Smooth muscle cell (in vitro differentiated cells): ENCODE measurements at regions not wholly inside any gene's neighbourhood (a gene's known extent, or its start where the extent isn't known, plus 50 kb on each side); places are given as distances from the start of the nearest gene placed in this dataset.

Source experiments
- DNase-seq: peaks from one replicate; lab custom pipeline; 2025; ENCODE audit not compliant: unreplicated experiment; lab: John Stamatoyannopoulos, UW
- H2AFZ ChIP-seq: fragments of 200-600 bp; sonication (generic); 2 replicates; pipeline ENCODE4 v1.6.0; 2016; ENCODE audit warnings: antibody characterized with exemption, low read depth, mild to moderate bottlenecking
- H3F3A ChIP-seq: fragments of 200-600 bp; sonication (generic); 2 replicates; pipeline ENCODE4 v1.6.0; 2017; ENCODE audit warnings: antibody characterized with exemption, low read depth
- H3K27ac ChIP-seq: fragments of 200-600 bp; sonication (generic); 2 replicates; pipeline ENCODE4 v1.5.1; 2016; ENCODE audit warnings: low read depth, mild to moderate bottlenecking
- H3K27me3 ChIP-seq: fragments of 200-600 bp; sonication (generic); 2 replicates; pipeline ENCODE4 v1.6.1; 2016; ENCODE audit warnings: low read depth, mild to moderate bottlenecking
- H3K36me3 ChIP-seq: fragments of 200-600 bp; sonication (generic); 2 replicates; pipeline ENCODE4 v1.5.1; 2016; ENCODE audit warnings: low read depth
- H3K4me1 ChIP-seq: fragments of 200-600 bp; sonication (generic); 2 replicates; pipeline ENCODE4 v1.5.1; 2016; ENCODE audit warnings: low read depth
- H3K4me2 ChIP-seq: fragments of 200-600 bp; sonication (generic); 2 replicates; pipeline ENCODE4 v1.6.0; 2016; ENCODE audit warnings: mild to moderate bottlenecking
- H3K4me3 ChIP-seq: fragments of 200-600 bp; sonication (generic); 2 replicates; pipeline ENCODE4 v1.5.1; 2016; ENCODE audit warnings: mild to moderate bottlenecking
- H3K79me2 ChIP-seq: fragments of 200-600 bp; sonication (generic); 2 replicates; pipeline ENCODE4 v1.6.0; 2016; ENCODE audit warnings: low read depth, mild to moderate bottlenecking
- H3K9ac ChIP-seq: fragments of 200-600 bp; sonication (generic); 2 replicates; pipeline ENCODE4 v1.6.0; 2016; ENCODE audit warnings: low read depth
- H3K9me3 ChIP-seq: fragments of 200-600 bp; sonication (generic); replicated peaks from 2 replicates; pipeline ENCODE4 v1.5.1; 2016; ENCODE audit warnings: low read depth
- H4K20me1 ChIP-seq: fragments of 200-600 bp; sonication (generic); 2 replicates; pipeline ENCODE4 v1.6.0; 2016; ENCODE audit warnings: low read depth
- WGBS: methylation state at CpG from one replicate; pipeline ENCODE4 v1.1.7; 2016; ENCODE audit warnings: low lambda C conversion rate; 5-methylcytosine and 5-hydroxymethylcytosine counted together
- TF ChIP-seq, protein P1 (sequence below): fragments of 200-600 bp; sonication (generic); IDR thresholded peaks from 2 replicates; pipeline ENCODE4 v1.5.1; 2017; ENCODE audit warnings: borderline replicate concordance, mild to moderate bottlenecking, antibody characterized with exemption; ENCODE audit not compliant: insufficient read depth, poor library complexity, severe bottlenecking

DNA sequence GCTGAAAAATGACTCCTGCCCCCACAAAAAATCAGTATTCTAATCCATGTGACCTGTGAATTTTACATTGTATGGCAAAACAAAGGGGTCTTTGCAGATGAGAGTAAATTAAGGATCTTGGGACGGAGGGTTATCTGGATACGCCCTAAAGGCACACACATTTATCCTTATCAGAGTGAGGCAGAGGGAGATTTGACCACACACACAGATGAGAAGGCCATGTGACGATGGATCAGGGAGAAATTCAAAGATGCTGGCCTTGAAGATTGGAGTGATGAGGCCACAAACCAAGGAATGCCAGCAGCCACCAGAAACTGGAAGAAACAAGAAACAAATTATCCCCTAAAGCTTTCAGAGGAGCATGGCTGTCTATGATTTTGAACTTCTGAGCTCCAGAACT lies 288.5 kb downstream of the XXYLT1 start:
- H3K9me3 ChIP-seq: no peaks in the 10 kb centered on the region

DNA sequence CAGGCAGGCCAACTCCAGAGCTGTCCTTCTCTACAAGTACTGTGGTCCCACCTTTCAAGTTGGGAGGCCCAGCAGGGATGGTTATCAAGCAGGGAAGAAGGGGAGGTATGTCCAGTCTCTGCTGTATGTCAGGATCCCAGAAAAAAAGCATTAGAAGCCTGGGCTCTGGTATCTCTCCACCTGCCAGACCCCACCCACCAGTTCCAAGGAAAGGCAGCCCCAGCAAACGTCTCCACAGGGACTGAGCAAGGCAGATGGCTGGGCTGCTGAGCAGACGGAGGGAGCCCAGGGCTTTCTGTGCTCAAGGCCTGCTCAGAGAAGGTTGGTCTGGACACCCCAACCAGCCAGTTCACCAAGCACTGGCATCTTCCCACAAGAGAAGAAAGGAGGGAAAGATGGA lies 287.8 kb downstream of the XXYLT1 start:
- H4K20me1 ChIP-seq: no peaks in the 10 kb centered on the region
- no peak overlapping the region for H3K27ac ChIP-seq
- H3K9ac ChIP-seq: no peak overlapping the region
- H3K79me2 ChIP-seq: no peaks in the 10 kb centered on the region
- no peaks in the 10 kb centered on the region for H3K36me3 ChIP-seq
- no peak overlapping the region for H3K4me3 ChIP-seq
- no peaks in the 10 kb centered on the region for H3K27me3 ChIP-seq
- DNase-seq: no peak
- 70% methylated on average over 2 of the region's 2 CpGs for WGBS
- no peak overlapping the region for H3K4me2 ChIP-seq
- H3K9me3 ChIP-seq: no peaks in the 10 kb centered on the region
- TF ChIP-seq, protein P1, sequence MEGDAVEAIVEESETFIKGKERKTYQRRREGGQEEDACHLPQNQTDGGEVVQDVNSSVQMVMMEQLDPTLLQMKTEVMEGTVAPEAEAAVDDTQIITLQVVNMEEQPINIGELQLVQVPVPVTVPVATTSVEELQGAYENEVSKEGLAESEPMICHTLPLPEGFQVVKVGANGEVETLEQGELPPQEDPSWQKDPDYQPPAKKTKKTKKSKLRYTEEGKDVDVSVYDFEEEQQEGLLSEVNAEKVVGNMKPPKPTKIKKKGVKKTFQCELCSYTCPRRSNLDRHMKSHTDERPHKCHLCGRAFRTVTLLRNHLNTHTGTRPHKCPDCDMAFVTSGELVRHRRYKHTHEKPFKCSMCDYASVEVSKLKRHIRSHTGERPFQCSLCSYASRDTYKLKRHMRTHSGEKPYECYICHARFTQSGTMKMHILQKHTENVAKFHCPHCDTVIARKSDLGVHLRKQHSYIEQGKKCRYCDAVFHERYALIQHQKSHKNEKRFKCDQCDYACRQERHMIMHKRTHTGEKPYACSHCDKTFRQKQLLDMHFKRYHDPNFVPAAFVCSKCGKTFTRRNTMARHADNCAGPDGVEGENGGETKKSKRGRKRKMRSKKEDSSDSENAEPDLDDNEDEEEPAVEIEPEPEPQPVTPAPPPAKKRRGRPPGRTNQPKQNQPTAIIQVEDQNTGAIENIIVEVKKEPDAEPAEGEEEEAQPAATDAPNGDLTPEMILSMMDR: no peak
- H2AFZ ChIP-seq: no peak overlapping the region
- H3K4me1 ChIP-seq: no peaks in the 10 kb centered on the region
- H3F3A ChIP-seq: no peaks in the 10 kb centered on the region

More for the DNA sequence above, 288.5 kb downstream of the XXYLT1 start:
- WGBS: 99% methylated on average over 3 of the region's 3 CpGs
- Histone ChIP-seq H3K9ac (no peak overlapping the region), H3K4me2 (no peak overlapping the region), H4K20me1 (no peaks in the 10 kb centered on the region), H3K4me3 (no peak overlapping the region), H3K27ac (no peak overlapping the region), H3K4me1 (no peaks in the 10 kb centered on the region), H3K36me3 (no peaks in the 10 kb centered on the region), H3F3A (peaks cover 2% of the 10 kb centered on the region), H2AFZ (no peak overlapping the region), H3K27me3 (no peaks in the 10 kb centered on the region), H3K79me2 (no peaks in the 10 kb centered on the region)
- DNase-seq: no peak
- TF ChIP-seq, protein P1: no peak

DNA sequence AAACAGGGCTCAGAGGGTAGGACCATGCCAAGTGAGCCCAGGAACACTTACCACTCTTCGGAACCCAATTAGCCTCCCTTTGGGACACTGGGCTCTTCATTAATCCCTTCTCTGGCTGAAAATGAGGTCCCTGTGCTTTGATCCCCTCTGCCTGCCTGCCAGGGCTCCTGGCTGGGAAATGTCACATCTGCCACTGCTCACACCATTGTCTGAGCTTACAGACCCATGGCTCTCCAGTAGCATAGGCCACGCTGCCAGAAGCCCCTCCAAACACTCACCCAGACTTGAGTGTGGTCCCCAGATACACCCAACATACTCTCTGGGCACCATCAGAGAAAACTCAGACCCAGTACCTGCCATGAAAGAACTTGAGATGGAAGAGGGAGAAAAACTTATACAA lies 287.3 kb downstream of the XXYLT1 start:
- H3F3A ChIP-seq: no peaks in the 10 kb centered on the region
- no peak overlapping the region for H3K4me2 ChIP-seq
- no peaks in the 10 kb centered on the region for H3K4me1 ChIP-seq
- H3K27ac ChIP-seq: no peak overlapping the region
- H4K20me1 ChIP-seq: no peaks in the 10 kb centered on the region
- no peaks in the 10 kb centered on the region for H3K79me2 ChIP-seq
- DNase-seq: no peak
- TF ChIP-seq, protein P1: no peak
- no peak overlapping the region for H3K4me3 ChIP-seq
- H3K27me3 ChIP-seq: no peaks in the 10 kb centered on the region
- no peaks in the 10 kb centered on the region for H3K36me3 ChIP-seq
- no peaks in the 10 kb centered on the region for H3K9me3 ChIP-seq
- no peak overlapping the region for H2AFZ ChIP-seq
- 93% methylated on average over 2 of the region's 2 CpGs for WGBS
- no peak overlapping the region for H3K9ac ChIP-seq

DNA sequence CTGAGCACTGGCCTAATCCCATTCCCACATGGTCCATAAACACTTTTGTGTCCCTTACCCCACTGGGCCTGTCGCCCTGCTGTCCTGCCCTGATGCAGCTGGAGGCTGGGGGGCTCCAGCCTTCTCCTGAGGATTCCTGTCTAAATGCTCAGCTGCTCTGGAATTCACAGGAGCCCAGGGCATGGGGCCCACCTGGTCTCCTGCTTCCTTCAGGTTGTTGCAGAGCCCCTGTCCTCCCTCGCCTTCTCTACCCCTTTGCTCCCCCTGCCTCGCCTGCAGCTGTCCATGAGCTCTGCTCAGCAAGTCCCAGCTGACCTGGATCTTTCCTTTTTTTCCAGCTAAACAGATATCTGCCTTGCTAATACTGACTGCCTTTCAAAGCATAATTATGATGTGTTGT lies 286.9 kb downstream of the XXYLT1 start:
- H3K27ac ChIP-seq: no peak overlapping the region
- DNase-seq: no peak
- 98% methylated on average over 3 of the region's 3 CpGs for WGBS

More for the DNA sequence above, 286.9 kb downstream of the XXYLT1 start:
- Histone ChIP-seq H3K36me3 (no peaks in the 10 kb centered on the region), H3F3A (no peaks in the 10 kb centered on the region), H3K79me2 (no peaks in the 10 kb centered on the region), H3K4me3 (no peak overlapping the region), H3K9me3 (no peaks in the 10 kb centered on the region), H3K4me2 (no peak overlapping the region), H3K9ac (no peak overlapping the region), H3K27me3 (no peaks in the 10 kb centered on the region), H3K4me1 (no peaks in the 10 kb centered on the region), H4K20me1 (no peaks in the 10 kb centered on the region), H2AFZ (no peak overlapping the region)
- TF ChIP-seq, protein P1: no peak
